SK-N-SH treated with all-trans-retinoic acid at 6 μM for 48 hours (cell line): ENCODE measurements at regions not wholly inside any gene's neighbourhood (a gene's known extent, or its start where the extent isn't known, plus 50 kb on each side); places are given as distances from the start of the nearest gene placed in this dataset.

Source experiments
- ATAC-seq: fragments of 200-7000 bp; cut with Tn5 transposase; 3 replicates; pipeline ENCODE4 v1.9.1; 2020; ENCODE audit warnings: mild to moderate bottlenecking, moderate library complexity
- BACH2 ChIP-seq: fragments of 250-450 bp; sonication (Bioruptor Pico); IDR thresholded peaks from 2 replicates; pipeline ENCODE4 v1.9.0; 2021; ENCODE audit warnings: mild to moderate bottlenecking, borderline replicate concordance
- CSDC2 ChIP-seq: fragments of 250-450 bp; sonication (Bioruptor Pico); IDR thresholded peaks from 2 replicates; pipeline ENCODE4 v1.5.0; 2020; ENCODE audit warnings: mild to moderate bottlenecking, moderate library complexity
- ESRRG ChIP-seq: fragments of 250-450 bp; sonication (Bioruptor Pico); IDR thresholded peaks from 2 replicates; pipeline ENCODE4 v1.6.1; 2021; ENCODE audit warnings: mild to moderate bottlenecking
- GLIS3 ChIP-seq: fragments of 250-450 bp; sonication (Bioruptor Pico); IDR thresholded peaks from 2 replicates; pipeline ENCODE4 v1.5.0; 2020; ENCODE audit warnings: mild to moderate bottlenecking, moderate library complexity
- ISL1 ChIP-seq: fragments of 250-450 bp; sonication (Bioruptor Pico); IDR thresholded peaks from 2 replicates; pipeline ENCODE4 v2.1.2; 2022; ENCODE audit warnings: mild to moderate bottlenecking, moderate library complexity
- OSR1 ChIP-seq: fragments of 250-450 bp; sonication (Bioruptor Pico); IDR thresholded peaks from 2 replicates; pipeline ENCODE4 v1.8.0; 2022; ENCODE audit warnings: moderate library complexity, mild to moderate bottlenecking, inconsistent platforms
- PPARA ChIP-seq: fragments of 250-450 bp; sonication (Bioruptor Pico); IDR thresholded peaks from 2 replicates; pipeline ENCODE4 v1.5.0; 2020; ENCODE audit warnings: mild to moderate bottlenecking, borderline replicate concordance
- RARB ChIP-seq: fragments of 250-450 bp; sonication (Bioruptor Pico); IDR thresholded peaks from 2 replicates; pipeline ENCODE4 v1.8.0; 2021; ENCODE audit warnings: mild to moderate bottlenecking, moderate library complexity
- SNAI2 ChIP-seq: fragments of 250-450 bp; sonication (Bioruptor Pico); IDR thresholded peaks from 2 replicates; pipeline ENCODE4 v1.5.0; 2020; ENCODE audit warnings: mild to moderate bottlenecking, moderate library complexity
- TCF4 ChIP-seq: fragments of 250-450 bp; sonication (Bioruptor Pico); IDR thresholded peaks from 2 replicates; pipeline ENCODE4 v1.8.0; 2021; ENCODE audit warnings: mild to moderate bottlenecking, moderate library complexity, borderline replicate concordance
- TOX ChIP-seq: fragments of 250-450 bp; sonication (Bioruptor Pico); IDR thresholded peaks from 2 replicates; pipeline ENCODE4 v1.8.0; 2021; ENCODE audit warnings: mild to moderate bottlenecking, moderate library complexity, borderline replicate concordance
- TSHZ2 ChIP-seq: fragments of 250-450 bp; sonication (Bioruptor Pico); IDR thresholded peaks from 2 replicates; pipeline ENCODE4 v1.5.0; 2020; ENCODE audit warnings: mild to moderate bottlenecking, moderate library complexity
- ZC3H10 ChIP-seq: fragments of 250-450 bp; sonication (Bioruptor Pico); IDR thresholded peaks from 2 replicates; pipeline ENCODE4 v1.5.1; 2021; ENCODE audit warnings: mild to moderate bottlenecking, moderate library complexity
- ZFP30 ChIP-seq: fragments of 450-650 bp; formaldehyde crosslinking; IDR thresholded peaks from 2 replicates; pipeline ENCODE4 v1.5.0; 2022; ENCODE audit warnings: mild to moderate bottlenecking, moderate library complexity
- ZNF70 ChIP-seq: fragments of 450-650 bp; formaldehyde crosslinking; IDR thresholded peaks from 2 replicates; pipeline ENCODE4 v1.5.0; 2020; ENCODE audit warnings: mild to moderate bottlenecking, moderate library complexity
- ZNF8 ChIP-seq: fragments of 450-650 bp; formaldehyde crosslinking; IDR thresholded peaks from 2 replicates; pipeline ENCODE4 v1.5.0; 2020; ENCODE audit warnings: mild to moderate bottlenecking, moderate library complexity
- TF ChIP-seq, protein P1 (sequence below): fragments of 250-450 bp; sonication (Bioruptor Pico); IDR thresholded peaks from 2 replicates; pipeline ENCODE4 v1.5.1; 2020; ENCODE audit warnings: low read depth, mild to moderate bottlenecking, moderate library complexity
- TF ChIP-seq, protein P2 (sequence below): fragments of 250-450 bp; sonication (Bioruptor Pico); IDR thresholded peaks from 2 replicates; pipeline ENCODE4 v1.5.1; 2021; ENCODE audit warnings: mild to moderate bottlenecking, moderate library complexity
- TF ChIP-seq, protein P3 (sequence below): fragments of 250-450 bp; sonication (Bioruptor Pico); IDR thresholded peaks from 2 replicates; pipeline ENCODE4 v1.8.0; 2021; ENCODE audit warnings: low read depth, mild to moderate bottlenecking, moderate library complexity, borderline replicate concordance

DNA sequence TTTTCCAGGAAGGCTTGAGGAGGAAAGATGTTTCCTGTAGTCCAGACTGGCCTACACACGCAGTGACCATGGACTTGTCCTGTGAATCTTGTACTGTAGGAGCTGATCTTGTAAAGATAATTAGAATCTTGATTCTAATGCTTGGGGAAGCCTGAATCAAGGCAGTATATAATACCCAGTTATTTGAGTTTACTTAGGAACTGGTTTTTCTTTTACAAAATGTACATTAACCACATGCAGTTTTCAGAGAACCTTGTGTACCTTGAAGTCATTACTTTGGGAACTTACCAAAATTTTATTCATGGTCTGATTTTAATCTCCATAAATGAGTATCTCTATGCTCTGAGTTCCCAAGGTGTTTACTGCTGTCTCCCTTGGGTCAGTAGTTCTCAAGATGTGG lies 439.9 kb upstream of the AZI2 start:
- TF ChIP-seq OSR1, result no peak
- no peak for TF ChIP-seq SNAI2 (CRISPR knock-in tag)
- TF ChIP-seq, protein P1, sequence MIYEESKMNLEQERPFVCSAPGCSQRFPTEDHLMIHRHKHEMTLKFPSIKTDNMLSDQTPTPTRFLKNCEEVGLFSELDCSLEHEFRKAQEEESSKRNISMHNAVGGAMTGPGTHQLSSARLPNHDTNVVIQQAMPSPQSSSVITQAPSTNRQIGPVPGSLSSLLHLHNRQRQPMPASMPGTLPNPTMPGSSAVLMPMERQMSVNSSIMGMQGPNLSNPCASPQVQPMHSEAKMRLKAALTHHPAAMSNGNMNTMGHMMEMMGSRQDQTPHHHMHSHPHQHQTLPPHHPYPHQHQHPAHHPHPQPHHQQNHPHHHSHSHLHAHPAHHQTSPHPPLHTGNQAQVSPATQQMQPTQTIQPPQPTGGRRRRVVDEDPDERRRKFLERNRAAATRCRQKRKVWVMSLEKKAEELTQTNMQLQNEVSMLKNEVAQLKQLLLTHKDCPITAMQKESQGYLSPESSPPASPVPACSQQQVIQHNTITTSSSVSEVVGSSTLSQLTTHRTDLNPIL (CRISPR knock-in tag), result no peak
- TF ChIP-seq BACH2 (CRISPR knock-in tag), result no peak
- TF ChIP-seq TCF4, result no peak
- TF ChIP-seq, protein P2, sequence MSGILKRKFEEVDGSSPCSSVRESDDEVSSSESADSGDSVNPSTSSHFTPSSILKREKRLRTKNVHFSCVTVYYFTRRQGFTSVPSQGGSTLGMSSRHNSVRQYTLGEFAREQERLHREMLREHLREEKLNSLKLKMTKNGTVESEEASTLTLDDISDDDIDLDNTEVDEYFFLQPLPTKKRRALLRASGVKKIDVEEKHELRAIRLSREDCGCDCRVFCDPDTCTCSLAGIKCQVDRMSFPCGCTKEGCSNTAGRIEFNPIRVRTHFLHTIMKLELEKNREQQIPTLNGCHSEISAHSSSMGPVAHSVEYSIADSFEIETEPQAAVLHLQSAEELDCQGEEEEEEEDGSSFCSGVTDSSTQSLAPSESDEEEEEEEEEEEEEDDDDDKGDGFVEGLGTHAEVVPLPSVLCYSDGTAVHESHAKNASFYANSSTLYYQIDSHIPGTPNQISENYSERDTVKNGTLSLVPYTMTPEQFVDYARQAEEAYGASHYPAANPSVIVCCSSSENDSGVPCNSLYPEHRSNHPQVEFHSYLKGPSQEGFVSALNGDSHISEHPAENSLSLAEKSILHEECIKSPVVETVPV, result no peak
- TF ChIP-seq CSDC2 (CRISPR knock-in tag), result no peak
- TF ChIP-seq ZNF70 (CRISPR knock-in tag), result no peak
- no peak for TF ChIP-seq ISL1 (CRISPR knock-in tag)
- TF ChIP-seq GLIS3 (CRISPR knock-in tag), result no peak
- no peak for TF ChIP-seq TSHZ2
- no peak for TF ChIP-seq ZNF8 (CRISPR knock-in tag)
- ATAC-seq, result no peak

DNA sequence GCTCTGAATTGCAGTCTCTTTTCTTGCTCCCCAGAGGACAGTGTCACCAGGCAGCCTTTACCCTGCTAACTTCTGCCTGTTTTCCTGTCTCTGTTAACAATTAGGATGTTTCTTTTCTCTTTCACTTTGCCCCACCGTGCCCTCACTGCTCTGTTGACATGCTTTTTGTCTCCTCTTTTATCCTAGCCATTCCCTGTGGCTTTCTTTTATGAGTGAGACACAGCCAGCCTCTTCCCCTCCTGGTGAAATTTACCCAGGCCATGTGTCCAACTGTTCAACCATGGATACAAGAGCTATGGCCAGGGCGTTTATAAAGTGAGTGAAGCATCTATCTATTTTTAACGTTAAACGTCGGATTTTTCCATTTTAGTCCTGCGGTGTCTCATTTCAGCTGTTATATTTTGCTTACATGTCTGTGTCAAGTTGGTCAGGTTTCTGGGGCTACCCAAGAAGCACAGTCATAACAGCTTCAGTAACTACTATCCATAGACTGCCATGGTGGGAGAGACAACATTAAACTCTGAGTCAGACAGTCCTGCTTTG lies 443.2 kb upstream of the AZI2 start:
- ATAC-seq, result no peak
- TF ChIP-seq ZC3H10 (no peak), RARB (CRISPR knock-in tag) (no peak), BACH2 (CRISPR knock-in tag) (no peak), ZFP30 (CRISPR knock-in tag) (no peak), OSR1 (no peak), ISL1 (CRISPR knock-in tag) (no peak), PPARA (CRISPR knock-in tag) (no peak)
- TF ChIP-seq, protein P3, sequence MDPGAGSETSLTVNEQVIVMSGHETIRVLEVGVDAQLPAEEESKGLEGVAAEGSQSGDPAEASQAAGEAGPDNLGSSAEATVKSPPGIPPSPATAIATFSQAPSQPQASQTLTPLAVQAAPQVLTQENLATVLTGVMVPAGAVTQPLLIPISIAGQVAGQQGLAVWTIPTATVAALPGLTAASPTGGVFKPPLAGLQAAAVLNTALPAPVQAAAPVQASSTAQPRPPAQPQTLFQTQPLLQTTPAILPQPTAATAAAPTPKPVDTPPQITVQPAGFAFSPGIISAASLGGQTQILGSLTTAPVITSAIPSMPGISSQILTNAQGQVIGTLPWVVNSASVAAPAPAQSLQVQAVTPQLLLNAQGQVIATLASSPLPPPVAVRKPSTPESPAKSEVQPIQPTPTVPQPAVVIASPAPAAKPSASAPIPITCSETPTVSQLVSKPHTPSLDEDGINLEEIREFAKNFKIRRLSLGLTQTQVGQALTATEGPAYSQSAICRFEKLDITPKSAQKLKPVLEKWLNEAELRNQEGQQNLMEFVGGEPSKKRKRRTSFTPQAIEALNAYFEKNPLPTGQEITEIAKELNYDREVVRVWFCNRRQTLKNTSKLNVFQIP (CRISPR knock-in tag), result no peak

GRCh38 chr3:28792604-28793003 lies 444.0 kb upstream of the AZI2 start:
- TF ChIP-seq, protein P3 (CRISPR knock-in tag), result no peak
- TF ChIP-seq, protein P2, result no peak
- TF ChIP-seq GLIS3 (CRISPR knock-in tag), result no peak
- TF ChIP-seq TOX, result no peak
- TF ChIP-seq ZNF70 (CRISPR knock-in tag), result no peak
- TF ChIP-seq ESRRG, result no peak
- no peak for TF ChIP-seq ZC3H10
- no peak for TF ChIP-seq BACH2 (CRISPR knock-in tag)
- TF ChIP-seq CSDC2 (CRISPR knock-in tag), result no peak
- TF ChIP-seq OSR1, result no peak
- TF ChIP-seq TSHZ2, result no peak
- TF ChIP-seq TCF4, result no peak
- TF ChIP-seq PPARA (CRISPR knock-in tag), result no peak
- no peak for ATAC-seq
